K562 (cell line): ENCODE measurements at regions not wholly inside any gene's neighbourhood (a gene's known extent, or its start where the extent isn't known, plus 50 kb on each side); places are given as distances from the start of the nearest gene placed in this dataset.

ENCODE experiments used
- ATAC-seq: fragments of 200-7000 bp; cut with Tn5 transposase; 3 replicates; pipeline ENCODE4 v1.9.1; 2020; ENCODE audit warnings: moderate library complexity
- BruUV-seq: library from RNA; stranded (reverse); fragments of 400-500 nt; replicated peaks from 2 replicates; lab custom pipeline; 2021; lab: Mats Ljungman, UMichigan
- CTCF ChIA-PET: fragments of 300-600 bp; formaldehyde crosslinking; extraction: SDS; loops from one replicate; lab custom pipeline; 2021; ENCODE audit warnings: low intra/inter-chr PET ratio; lab: Yijun Ruan, JAX
- POLR2A ChIA-PET: fragments of 300-600, 350-650 bp; sonication (Branson Sonifier 250); formaldehyde crosslinking; extraction: SDS; loops from one replicate; lab custom pipeline; 2021; ENCODE audit warnings: antibody characterized with exemption, inconsistent platforms; lab: Yijun Ruan, JAX
- DNase-seq, 4 experiments: peaks; one replicate each; pipeline versions ENCODE4 v3.0.0 to v3.0.0-alpha.2; 2011 to 2018; ENCODE audit warnings: low spot score in 3 of 4, mixed read lengths in 3 of 4; ENCODE audit errors: extremely low read depth in 1 of 4
- FAIRE-seq: peaks from 2 replicates; lab custom pipeline; 2011; peaks lifted over from hg19 to GRCh38; lab: Jason Lieb, UNC
- H2AFZ ChIP-seq: 2 replicates; pipeline ENCODE4 v1.6.0; 2011; ENCODE audit warnings: low read depth, low read length, control low read depth, inconsistent platforms
- H3K27ac ChIP-seq: fragments of 200-600 bp; 3 replicates; pipeline ENCODE4 v1.8.0; 2011; ENCODE audit warnings: low read depth, mild to moderate bottlenecking, control low read depth, inconsistent platforms, low read length, moderate library complexity, mixed read lengths; ENCODE audit errors: extremely low read depth
- H3K27me3 ChIP-seq, 2 experiments: fragments of 300-600 bp in 1 of 2; 2 replicates in 1 of 2; 3 replicates in 1 of 2; pipeline versions ENCODE4 v1.6.0 to v1.8.0; 2011; ENCODE audit warnings: inconsistent platforms in 2 of 2, low read length in 2 of 2, mild to moderate bottlenecking in 1 of 2, mixed read lengths in 1 of 2, moderate library complexity in 1 of 2; ENCODE audit not compliant: control insufficient read depth in 2 of 2, insufficient read depth in 2 of 2
- H3K36me3 ChIP-seq: fragments of 300-600 bp; 3 replicates; pipeline ENCODE4 v1.8.0; 2011; ENCODE audit warnings: mild to moderate bottlenecking, low read length, inconsistent platforms; ENCODE audit not compliant: control insufficient read depth, insufficient read depth
- H3K4me1 ChIP-seq, 2 experiments: fragments of 200-600 bp in 1 of 2; replicated peaks in 1 of 2; 2 replicates in 1 of 2; 3 replicates in 1 of 2; pipeline versions ENCODE4 v1.5.1 to v1.8.0; 2011; ENCODE audit warnings: inconsistent platforms in 2 of 2, low read length in 2 of 2, mild to moderate bottlenecking in 1 of 2, mixed read lengths in 1 of 2, moderate library complexity in 1 of 2; ENCODE audit not compliant: control insufficient read depth in 2 of 2, insufficient read depth in 2 of 2
- H3K4me2 ChIP-seq: 2 replicates; pipeline ENCODE4 v1.6.1; 2011; ENCODE audit warnings: low read length, control low read depth, inconsistent platforms, mixed read lengths; ENCODE audit not compliant: insufficient read depth
- H3K4me3 ChIP-seq: fragments of 200-600 bp; sonication (generic), shearing (Covaris generic); 2 replicates; pipeline ENCODE4 v1.5.1; 2016; ENCODE audit warnings: control low read depth, inconsistent platforms
- H3K79me2 ChIP-seq: fragments of 200-600 bp; 3 replicates; pipeline ENCODE4 v1.8.0; 2011; ENCODE audit warnings: low read length, inconsistent platforms; ENCODE audit not compliant: control insufficient read depth, insufficient read depth
- H3K9ac ChIP-seq, 2 experiments: 2 replicates each; pipeline versions ENCODE4 v1.6.0 to v1.6.1; 2011; ENCODE audit warnings: low read depth in 2 of 2, low read length in 2 of 2, control low read depth in 1 of 2, inconsistent platforms in 1 of 2, mild to moderate bottlenecking in 1 of 2, mixed read lengths in 1 of 2; ENCODE audit not compliant: insufficient read depth in 1 of 2
- H3K9me1 ChIP-seq: one replicate; pipeline ENCODE4 v1.6.0; 2011; ENCODE audit warnings: inconsistent platforms, mild to moderate bottlenecking, low read length, moderate library complexity; ENCODE audit not compliant: control insufficient read depth, insufficient read depth
- H3K9me3 ChIP-seq: replicated peaks from 2 replicates; pipeline ENCODE4 v1.5.1; 2011; ENCODE audit warnings: low read depth, low read length, inconsistent platforms; ENCODE audit not compliant: control insufficient read depth, insufficient read depth
- H4K20me1 ChIP-seq: replicated peaks from 2 replicates; pipeline ENCODE4 v1.6.1; 2011; ENCODE audit warnings: low read length, inconsistent platforms, mixed read lengths; ENCODE audit not compliant: control insufficient read depth, insufficient read depth
- CEBPZ ChIP-seq: fragments of 150-350 bp; IDR thresholded peaks from 2 replicates; pipeline ENCODE4 v1.6.1; 2014; ENCODE audit warnings: low read depth, mild to moderate bottlenecking, low read length, borderline replicate concordance
- POLR3A ChIP-seq: IDR thresholded peaks from 2 replicates; pipeline ENCODE4 v1.6.1; 2011; ENCODE audit warnings: borderline replicate concordance, mild to moderate bottlenecking, moderate library complexity; ENCODE audit not compliant: insufficient read length, insufficient read depth; ENCODE audit errors: extremely low read depth
- POU5F1 ChIP-seq: fragments of 150-350 bp; IDR thresholded peaks from 2 replicates; pipeline ENCODE4 v1.6.1; 2014; ENCODE audit warnings: borderline replicate concordance, low read length, low read depth, mild to moderate bottlenecking; ENCODE audit not compliant: partially characterized antibody
- ZMIZ1 ChIP-seq, 2 experiments: fragments of 150-350 bp in 1 of 2; IDR thresholded peaks; 2 replicates each; pipeline ENCODE4 v1.6.1; 2012 to 2016; ENCODE audit warnings: low read depth in 2 of 2, low read length in 2 of 2, mild to moderate bottlenecking in 1 of 2, moderate library complexity in 1 of 2
- ZNF354B ChIP-seq: fragments of 250-450 bp; sonication (Bioruptor Pico); IDR thresholded peaks from 2 replicates; pipeline ENCODE4 v1.4.0; 2020
- WGBS: fragments of 100-300 bp; shearing (Covaris generic); methylation state at CpG from one replicate; pipeline ENCODE4 v1.1.6; 2016; ENCODE audit warnings: low coverage, mixed read lengths; ENCODE audit not compliant: insufficient coverage; ENCODE audit errors: missing lambda C conversion rate; 5-methylcytosine and 5-hydroxymethylcytosine counted together
- in situ Hi-C: fragments of 300-500 bp; cut with MboI; formaldehyde crosslinking; loops from 4 replicates; pipeline ENCODE4 v1.15.0; 2018; ENCODE audit warnings: inconsistent platforms, mixed read lengths
- intact Hi-C: fragments of 100-400 bp; cut with micrococcal nuclease; formaldehyde crosslinking; loops from 2 replicates; pipeline ENCODE4 v1.14.2; 2022

- no peaks in the 10 kb centered on the region for H3K4me1 ChIP-seq
- POLR2A ChIA-PET: no interaction called here
- CTCF ChIA-PET: no interaction called here
- DNase-seq: no peak
- no peak for TF ChIP-seq ZMIZ1 (IDR thresholded peaks at IDR 0.05; ENCODE audit: low read depth in 2 of 2, low read length in 2 of 2)
- TF ChIP-seq POU5F1: no peak
- TF ChIP-seq CEBPZ: no peak
- no peak for TF ChIP-seq ZNF354B
- no peak for TF ChIP-seq POLR3A
- TF ChIP-seq, all 486 proteins: peak for 0
- FAIRE-seq (no peak), ATAC-seq (no peak)
- H3K36me3 ChIP-seq: no peaks in the 10 kb centered on the region
- H3K27me3 ChIP-seq: no peaks in the 10 kb centered on the region
- no TSS peak for BruUV-seq
- in situ Hi-C loops (no loop called here), intact Hi-C loops (no loop called here)
- no peak overlapping the region for H3K4me2 ChIP-seq
- no peak overlapping the region for H3K9ac ChIP-seq
- H3K9me3 ChIP-seq: no peaks in the 10 kb centered on the region
- H3K9me1 ChIP-seq: no peaks in the 10 kb centered on the region
- H4K20me1 ChIP-seq: no peaks in the 10 kb centered on the region
- no peak overlapping the region for H3K4me3 ChIP-seq
- H2AFZ ChIP-seq: no peak overlapping the region
- 0% methylated on average over 2 of the region's 2 CpGs for WGBS
- H3K79me2 ChIP-seq: no peaks in the 10 kb centered on the region
- no peak overlapping the region for H3K27ac ChIP-seq
These were observed 496.8 kb downstream of the CENPC start for GRCh38 chr4:67048530-67048929.
